GM21619 (cell line): ENCODE measurements at regions not wholly inside any gene's neighbourhood (a gene's known extent, or its start where the extent isn't known, plus 50 kb on each side); places are given as distances from the start of the nearest gene placed in this dataset.

Experiments
- ATAC-seq: cut with Tn5 transposase; IDR thresholded peaks from one replicate; pipeline ENCODE4 v1.9.1; 2021; ENCODE audit not compliant: unreplicated experiment

DNA sequence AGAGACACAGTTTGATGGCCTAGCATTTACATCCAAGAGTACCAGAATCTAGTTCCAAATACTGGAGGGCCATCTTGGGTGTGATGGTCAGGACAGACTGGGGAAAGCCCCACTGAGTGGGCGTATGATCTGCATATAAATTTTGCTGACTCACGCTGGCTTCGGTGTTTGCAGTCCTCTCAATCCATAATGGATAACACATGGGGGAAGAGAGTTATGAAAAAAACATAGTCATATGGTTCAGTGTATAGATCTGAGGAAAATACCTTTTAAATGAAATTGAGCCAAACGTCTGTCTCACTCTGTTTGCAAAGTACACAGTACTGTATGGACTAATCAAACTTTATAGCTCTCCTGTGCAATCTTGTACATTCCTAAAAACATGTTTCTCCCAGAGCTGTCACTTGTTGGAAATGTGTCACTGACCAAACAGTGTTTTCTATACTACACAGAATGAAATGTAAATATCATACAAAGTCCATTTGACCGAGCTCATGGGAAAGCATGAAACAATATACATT, 125.3 kb upstream of the THBS1 start:
- no peak for ATAC-seq

DNA sequence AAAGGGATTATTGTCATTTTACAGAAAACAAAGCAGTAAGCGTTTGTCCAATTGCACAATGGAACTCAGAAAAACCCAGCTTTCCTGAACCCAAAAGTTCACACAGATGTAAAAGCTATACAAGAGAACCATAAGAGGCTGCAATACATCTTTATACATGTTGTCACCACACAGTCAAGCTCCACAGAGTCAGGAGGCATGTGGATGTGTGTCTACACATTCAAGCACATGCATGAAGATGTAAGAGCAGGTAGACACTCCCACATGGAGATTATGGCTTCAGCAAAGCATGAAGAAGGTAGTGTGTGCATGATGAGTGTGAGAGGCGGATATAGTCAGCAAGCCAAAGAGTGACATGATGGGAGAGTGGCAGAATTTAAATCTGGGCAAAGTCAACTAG, 124.7 kb upstream of the THBS1 start:
- no peak for ATAC-seq

DNA sequence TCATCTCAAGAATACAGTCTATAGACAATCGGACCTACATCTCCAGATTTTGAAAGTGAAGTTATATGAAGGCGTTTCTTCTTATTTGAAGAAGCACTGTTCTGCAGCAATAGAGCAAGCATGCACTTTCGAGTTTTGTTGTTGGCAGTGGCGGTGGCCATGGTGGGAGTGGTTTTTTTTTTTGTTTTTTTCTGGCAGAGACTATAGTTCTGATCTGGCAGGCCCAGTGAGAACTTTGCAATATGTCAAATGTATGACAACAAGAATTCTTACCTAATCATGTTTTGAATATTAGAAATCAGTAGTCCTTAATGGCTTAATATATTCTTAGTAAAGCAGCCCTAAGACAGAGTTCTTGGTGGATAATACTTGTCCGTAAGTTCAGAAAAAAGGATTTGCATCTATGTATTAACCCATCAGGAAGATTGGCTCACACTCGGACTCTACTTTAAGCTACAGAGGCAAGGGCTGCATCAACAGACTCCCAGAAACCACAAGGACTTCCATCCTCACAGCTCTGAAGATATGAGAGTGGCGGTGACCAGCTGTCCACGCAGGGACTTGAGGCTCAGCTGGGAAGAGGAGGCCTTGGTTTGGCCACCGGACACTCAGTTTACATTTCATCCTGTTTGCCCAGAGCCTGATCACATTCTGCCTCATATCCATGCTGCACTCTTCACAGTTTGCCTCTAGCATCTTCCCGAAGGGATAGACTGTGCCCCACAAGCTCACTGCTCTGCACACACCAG, 124.1 kb upstream of the THBS1 start:
- ATAC-seq, result no peak

DNA sequence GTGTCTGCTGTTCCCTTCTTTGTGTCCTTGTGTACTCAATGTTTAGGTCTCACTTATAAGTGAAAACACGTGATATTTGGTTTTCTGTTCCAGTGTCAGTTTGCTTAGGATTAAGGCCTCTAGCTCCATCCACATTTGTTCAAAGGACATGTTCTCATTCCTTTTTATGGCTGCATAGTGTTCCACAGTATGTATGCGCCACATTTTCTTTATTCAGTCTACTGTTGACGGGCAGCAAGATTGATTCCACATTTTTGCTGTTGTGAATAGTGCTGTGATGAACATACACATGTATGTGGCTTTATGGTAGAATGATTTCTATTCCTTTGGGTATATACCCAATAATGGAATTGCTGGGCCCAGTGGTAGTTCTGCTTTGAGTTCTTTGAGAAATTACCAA, 122.7 kb upstream of the THBS1 start:
- no peak for ATAC-seq

DNA sequence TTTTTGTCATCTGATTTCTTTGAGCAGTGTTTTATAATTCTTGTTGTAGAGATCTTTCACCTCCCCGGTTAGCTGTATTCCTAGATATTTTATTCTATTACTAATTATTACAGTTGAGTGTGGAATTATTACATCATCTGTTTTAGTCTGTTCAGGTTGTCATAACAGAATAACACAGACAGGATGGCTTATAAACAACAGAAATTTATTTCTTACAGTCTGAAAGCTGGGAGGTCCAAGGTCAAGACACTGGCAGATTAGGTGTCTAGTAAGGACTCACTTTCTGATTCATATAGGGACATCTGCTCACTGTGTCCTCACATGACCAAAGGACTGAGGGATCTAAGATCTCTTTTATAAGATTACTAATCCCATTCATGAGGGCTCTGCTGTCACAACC, 121.3 kb upstream of the THBS1 start:
- ATAC-seq, result no peak

DNA sequence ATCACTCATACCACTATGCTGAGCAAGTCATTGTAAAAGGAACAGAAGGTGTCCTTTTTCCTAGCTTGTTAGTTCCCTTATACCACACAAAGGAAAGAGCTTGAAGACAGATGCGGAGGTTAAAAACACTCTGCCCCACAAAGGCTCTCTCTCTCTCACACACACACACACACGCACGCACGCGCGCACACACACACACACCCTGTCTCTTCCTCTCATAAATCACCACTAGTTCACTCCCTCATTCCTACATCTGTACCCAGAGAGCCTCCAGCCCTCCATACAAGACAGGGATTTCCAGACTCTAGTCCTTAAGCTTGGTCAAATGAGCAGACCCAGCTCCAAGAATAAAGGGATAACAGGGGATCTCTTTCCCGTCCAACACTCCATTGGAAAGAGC, 120.1 kb upstream of the THBS1 start:
- ATAC-seq, result no peak

DNA sequence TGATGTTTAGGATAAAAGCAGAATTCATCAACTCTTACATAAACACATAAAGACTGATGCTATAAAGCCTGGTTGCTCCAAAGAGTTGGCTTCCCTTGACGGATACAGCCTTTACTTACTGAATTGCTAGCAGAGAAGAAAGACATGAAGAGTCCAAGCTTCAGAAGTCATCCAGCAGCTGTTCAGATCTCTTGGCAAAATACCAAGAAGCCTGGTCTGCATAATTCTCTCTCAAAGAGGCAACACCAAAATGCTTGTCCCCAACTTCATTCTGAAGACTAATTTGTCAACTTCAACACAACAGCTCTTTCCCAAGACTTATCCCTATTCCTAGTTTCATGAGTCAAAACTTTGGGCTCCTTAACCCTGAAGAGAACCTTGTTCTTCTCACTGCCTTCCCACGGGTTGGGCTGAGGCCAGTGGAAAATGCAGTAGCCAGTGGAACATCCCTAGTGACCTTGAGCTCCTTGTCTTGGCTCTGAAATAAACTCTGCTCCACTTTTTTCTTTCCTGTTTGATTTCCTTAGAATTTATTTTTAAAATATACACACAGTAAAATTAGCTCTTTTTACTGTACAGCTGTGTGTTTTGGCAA, 119.2 kb upstream of the THBS1 start:
- no peak for ATAC-seq

DNA sequence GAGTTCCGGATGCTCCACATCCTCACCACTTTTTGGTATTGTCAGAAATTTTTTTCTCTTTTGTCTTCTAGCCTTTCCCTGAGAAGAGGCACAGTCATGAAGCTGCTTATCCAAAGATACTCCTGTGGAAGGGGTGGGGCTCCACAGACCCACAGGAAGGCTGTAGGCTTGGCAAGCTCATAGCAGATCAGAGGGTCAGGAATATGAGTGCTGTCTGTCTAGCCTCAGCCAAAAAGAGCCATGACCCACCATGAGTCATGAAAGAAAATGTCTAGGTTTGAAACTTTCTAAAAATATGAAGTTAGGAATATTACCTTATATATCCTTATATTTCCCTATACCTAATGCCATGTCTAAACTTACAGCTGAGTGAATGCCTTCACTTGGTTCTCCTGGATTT, 118.2 kb upstream of the THBS1 start:
- ATAC-seq, result no peak

DNA sequence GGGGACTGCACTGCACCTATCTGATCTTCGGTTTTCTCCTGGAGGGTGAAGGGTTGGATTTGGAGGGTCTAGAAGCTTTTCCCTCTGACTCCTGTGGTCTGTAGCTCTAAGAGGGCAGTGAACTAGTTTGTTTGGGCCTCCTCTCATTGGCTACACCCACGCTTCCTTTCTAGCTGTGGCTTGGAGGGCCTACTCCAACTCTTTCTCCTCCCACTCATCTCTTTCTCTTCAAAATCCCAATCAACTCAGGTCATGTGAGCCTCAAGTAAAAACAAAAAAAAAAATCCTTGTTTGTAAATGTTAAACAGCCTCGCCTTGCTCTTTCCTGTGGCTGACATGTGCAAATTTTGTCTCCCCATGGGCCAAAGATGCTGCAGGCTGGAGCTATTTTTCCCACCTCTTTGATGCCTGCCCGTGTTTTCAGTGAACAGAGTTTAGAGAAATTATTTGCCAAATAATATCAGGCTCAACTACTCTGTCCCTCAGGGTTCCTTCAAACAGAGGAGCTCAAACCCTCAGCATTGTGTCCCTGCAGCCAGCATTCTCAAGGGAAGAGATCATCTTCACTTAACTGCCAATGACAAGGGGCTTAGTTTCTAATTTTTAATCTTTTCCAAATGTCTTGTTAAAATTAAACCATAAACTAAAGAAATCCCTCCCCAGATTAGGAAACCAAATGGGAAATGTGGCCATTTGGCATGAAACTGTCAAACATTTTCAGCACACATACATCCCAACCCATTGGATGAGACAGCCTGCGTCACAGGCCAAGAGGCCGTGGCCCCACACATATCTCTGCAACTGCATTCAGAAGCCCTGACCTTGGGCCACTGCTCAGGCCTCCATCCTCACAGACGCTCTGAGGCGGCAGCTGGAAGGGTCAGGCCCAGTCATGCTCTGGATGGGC, 114.8 kb upstream of the THBS1 start:
- no peak for ATAC-seq

DNA sequence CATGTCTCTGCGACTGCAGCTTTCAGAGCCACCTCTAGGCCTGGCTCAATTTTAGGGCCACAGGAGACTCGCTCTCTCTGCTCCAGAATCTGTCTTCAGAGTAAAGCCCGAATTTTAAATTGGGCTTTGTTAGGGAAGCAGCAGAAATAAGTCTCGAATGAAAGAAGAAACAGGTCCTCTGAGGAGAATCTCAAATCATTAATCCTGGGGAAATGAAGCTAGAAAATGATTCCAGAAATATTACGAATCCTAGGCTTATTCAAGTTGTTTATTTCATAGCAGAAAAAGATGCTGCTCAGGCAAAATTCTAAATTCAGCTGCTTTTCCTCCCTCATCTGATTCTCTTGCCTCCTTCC, 114.2 kb upstream of the THBS1 start:
- ATAC-seq, result no peak

DNA sequence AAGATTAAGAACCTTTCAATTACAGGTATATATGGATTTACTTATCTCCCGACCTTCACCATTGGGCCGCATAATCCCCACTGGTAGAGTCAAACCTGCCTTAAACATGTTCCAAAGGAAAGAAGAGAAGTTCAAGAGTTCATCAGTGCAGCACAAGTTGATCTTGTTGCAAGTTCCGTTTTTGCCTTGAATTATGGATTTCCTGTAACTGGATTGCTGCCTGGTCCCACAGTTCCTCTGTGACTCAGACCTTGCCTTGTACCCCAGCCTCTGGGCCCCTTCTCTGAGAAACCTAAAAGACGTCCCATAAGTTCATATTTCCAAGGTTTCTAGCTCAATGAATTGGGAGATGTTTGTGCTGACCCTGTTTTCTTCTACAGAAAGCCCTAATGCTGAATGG, 112.5 kb upstream of the THBS1 start:
- no peak for ATAC-seq

DNA sequence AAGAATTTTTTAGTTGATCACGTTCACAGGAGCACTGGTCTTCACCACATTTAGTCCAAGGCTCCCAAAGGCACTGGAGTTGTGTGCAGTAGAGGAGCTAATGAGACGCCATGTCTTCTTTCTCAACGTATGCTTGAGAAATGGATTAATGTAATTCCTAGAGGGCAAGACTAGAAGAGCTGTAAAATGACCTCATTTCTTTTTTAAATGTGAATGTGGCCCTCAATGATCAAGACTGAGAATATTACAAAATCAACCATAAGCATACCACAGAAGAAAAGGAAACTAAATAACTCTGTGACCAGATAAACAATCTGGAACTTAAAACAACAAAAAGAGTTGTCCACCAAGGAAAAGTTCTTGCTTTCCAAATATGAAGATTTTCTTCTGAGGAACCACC, 112.1 kb upstream of the THBS1 start:
- no peak for ATAC-seq

DNA sequence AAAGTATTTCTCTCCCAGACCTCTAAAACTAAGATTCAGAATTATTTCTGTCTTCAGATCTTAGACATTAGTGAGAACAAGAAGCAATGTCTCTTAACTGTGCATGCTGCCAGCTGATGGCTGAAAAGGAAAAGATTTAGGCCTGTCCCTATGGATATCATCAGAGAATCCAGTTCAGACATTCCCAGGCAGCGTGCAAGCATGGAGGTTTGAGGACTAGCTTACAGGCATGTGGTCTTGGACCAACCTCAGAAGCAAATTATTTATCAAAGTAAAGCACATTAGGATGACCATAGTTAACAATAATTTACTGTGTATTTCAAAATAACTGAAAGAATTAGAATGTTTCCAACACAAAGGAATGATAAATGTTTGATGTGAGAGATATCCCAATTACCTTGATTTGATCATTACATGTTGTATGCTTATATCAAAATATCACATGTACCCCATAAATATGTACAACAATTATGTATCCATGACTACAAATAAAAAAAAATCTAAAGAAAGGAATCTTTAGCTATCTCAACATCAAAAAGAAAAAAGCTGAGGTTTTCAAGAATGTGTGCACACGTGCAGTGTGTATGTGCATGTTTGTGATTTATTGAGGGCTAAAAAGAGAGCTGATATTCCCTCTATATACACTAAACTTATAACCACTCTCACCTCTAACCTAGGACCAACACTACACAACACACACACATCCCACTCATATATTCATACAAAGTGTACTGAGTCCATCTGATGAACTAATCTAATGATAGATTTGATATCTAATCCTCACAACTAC, 108.9 kb upstream of the THBS1 start:
- ATAC-seq, result no peak

DNA sequence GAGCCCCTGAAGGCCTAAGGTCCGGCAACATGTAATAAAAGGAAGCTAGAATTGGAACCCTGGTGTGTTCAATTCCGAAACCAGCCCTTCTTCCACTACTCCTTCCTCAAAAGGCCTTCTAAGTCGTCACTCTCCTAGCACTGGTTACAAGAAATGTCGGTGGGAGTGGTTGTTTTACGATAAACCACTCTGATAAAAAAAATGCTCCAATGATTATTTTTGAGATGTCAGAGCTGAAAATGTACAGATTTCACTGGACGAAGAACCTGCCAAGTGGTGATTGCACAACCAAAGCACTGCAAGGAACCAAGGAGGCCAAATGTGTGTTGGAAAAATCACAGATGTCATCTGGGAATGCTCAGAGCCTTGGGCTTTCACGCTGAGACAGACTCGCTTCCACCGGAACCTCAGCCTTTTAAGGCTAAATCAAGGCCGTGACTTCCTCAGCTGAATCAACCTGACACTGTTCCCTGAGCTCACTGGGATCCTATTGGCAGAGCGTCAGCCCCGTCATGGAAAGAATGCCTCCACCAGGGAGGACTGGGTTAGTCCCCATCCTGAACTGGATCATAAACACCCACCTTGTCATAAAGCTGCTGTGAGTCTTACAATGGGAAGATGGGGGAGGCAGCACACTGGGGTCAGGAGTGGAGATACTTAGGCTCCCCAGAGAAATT, 108.1 kb upstream of the THBS1 start:
- ATAC-seq, result no peak

DNA sequence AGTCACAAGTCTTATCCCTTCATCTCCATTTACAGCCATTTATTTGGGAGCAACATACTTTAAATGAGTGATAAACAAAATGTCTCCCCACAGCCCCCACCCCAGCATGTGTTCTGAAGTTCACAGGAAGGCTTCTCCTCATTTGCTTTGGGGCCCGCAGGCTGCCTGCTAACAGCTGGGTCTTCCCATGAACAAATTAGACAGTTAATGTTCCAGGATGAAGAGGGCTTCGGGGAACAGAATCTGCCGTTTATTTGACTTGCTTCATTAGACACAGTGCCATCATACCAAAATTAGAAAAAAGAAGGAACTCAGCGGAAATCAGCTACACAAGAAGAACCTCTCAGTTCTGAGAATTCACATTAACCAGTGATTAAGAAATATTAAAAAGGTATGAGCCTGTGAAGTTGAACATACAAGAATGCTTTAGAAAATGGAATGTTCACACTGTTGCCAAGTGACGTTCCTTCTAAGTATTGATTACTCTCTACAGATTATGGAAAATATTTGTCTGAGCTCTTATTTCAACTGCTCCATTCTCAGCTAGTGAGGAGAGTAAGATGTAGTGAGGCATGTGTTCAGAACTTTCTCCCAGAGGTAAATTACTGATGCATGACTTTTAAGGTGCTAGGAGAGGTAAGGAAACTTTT, 107.5 kb upstream of the THBS1 start:
- no peak for ATAC-seq

DNA sequence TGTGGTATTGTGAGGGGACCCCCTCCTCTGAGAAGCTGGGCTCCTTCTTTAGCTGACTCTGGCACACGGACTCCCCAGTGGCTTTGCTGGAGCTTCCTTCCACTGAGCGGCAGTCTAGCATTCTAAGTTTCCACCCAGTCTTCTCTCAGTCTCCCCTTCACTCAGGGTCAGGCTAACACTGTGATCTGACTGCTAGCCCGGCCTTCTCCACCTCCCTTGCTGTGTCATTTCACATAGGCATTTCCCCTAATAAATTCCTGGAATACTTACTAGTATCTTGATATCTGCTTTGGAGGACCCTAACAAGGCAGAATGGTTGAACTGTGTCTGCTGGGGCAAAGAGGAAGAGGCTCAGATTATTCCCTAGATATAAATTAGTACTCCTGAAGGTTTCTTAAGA, 106.2 kb upstream of the THBS1 start:
- ATAC-seq, result no peak

DNA sequence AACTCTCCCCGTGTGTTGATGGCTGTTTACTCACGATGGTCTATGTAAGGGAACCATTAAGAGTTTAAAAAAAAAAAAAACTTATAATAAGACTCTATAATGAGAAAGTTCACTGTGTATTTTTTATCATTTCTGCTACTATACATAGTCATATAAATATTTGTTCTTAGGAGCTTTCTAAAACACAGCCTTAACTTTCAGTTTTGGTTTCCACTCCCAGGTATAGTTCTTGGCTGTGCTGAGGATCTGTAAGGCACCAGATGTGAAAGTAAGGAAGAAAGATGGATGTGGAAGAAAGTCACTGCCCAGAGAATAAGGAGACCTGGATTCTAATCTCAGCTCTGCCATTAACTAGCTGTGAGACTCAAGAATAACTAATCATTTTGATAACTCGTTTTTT, 101.9 kb upstream of the THBS1 start:
- ATAC-seq, result no peak

DNA sequence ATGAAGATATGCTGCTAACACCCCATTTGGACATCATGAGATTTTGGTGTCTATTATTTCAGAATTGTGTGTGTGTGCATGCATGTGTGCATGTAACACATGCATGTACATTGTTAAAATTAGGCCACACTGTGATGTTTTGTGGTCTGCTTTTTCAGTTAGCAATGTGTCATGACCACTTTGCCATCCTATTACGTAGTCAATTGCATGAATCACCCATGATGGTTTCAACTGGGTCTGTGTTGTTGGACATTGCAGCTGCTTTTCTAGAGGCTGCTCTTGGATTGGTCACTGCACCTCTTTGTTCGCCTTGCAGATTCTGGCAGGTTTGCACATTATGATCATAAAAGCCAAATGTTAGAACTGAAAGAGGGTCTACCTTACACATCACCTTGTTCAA, 101.0 kb upstream of the THBS1 start:
- ATAC-seq, result no peak

DNA sequence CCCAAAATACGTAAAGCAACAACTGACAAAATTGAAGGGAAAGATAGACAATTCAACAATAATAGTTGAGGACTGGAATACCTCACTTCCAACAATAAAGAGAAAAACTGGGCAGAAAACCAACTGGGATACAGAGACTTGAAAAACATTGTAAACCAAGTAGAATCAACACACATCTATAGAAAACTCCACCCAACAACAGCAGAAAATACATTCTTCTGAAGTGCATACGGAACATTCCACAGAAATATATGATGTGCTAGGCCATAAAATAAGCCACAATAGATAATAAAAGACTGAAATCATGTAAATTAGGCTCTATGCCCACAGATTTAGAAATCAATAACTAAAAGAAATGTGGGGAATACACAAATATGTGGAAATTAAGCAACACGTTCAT, 98.4 kb upstream of the THBS1 start:
- ATAC-seq, result no peak
